ENCODE measurements at regions not wholly inside any gene's neighbourhood (a gene's known extent, or its start where the extent isn't known, plus 50 kb on each side); places are given as distances from the start of the nearest gene placed in this dataset.
"Not testable (repeated sequence)": the region's sequence is repeated elsewhere in the genome, so short reads cannot be mapped to it uniquely, and the experiment has no call there.

- no peak for DNase-seq (ENCODE audit: low read depth)
These were observed 176.5 kb downstream of the NUFIP1 start for GRCh38 chr13:44812818-44813217.

GRCh38 chr13:44810061-44810840 is 179.0 kb downstream of the NUFIP1 start:
- no peak for DNase-seq (ENCODE audit: low read depth)

DNA sequence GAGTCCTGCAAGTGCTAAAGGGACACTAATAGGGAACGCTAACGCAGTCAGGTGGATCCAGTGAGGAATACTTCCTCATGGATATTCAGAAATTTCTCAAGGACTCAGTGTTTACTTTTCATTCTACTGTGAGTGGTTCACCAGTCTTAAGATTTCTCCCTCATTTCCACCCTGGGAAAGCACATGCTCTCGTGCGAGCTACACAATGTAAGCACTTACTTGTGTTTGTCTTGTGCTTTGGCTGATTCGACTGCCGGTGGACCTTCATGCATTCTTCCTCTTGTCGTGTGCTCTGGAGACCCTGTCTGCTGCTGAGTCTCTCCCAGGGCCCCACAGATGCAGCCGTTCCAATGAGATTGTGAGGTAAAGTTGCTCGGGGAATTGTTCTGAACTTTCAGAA is 180.1 kb downstream of the NUFIP1 start:
- no peak for DNase-seq (ENCODE audit: low read depth)

DNA sequence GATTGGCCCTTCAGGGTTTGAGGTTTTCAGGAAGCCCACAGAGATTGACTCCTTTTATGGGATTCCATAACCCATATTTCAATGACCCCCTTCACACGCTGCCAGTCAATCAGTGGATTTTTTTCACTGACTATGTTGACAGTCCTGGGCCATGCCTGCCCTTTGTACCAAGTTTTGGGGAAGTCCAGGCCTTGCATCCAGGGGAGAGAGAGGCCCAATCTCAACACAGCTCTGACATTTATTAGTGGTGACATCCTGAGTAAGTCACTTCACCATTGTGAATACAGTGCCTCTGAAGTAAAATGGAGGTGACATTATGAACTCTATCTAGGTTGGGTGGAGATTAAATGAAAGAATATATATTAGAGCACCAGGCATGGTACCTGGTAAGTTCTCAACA is 181.1 kb downstream of the NUFIP1 start:
- no peak for DNase-seq (ENCODE audit: low read depth)

GRCh38 chr13:44807449-44808034 is 181.7 kb downstream of the NUFIP1 start:
- no peak for DNase-seq (ENCODE audit: low read depth)

DNA sequence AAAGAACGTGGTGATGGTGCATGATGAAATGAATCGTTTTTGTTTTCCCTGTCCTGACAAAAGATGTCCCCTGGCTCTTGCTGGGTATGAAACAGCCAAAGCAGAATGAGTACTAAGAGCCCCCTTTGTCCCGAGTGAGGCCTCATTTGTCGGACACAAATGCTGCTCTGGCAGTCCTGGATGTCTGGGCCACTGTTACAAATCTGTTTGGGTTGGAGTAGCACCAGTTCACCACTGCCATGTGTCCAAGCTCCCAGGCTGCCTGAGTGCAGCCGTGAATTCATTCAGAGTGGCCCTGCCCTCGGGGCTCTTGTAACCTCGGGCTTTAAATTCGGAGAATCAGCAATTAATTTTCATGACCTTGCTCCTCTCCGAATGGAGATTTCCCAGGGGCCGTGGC is 182.4 kb downstream of the NUFIP1 start:
- DNase-seq (ENCODE audit: low read depth), result no peak

DNA sequence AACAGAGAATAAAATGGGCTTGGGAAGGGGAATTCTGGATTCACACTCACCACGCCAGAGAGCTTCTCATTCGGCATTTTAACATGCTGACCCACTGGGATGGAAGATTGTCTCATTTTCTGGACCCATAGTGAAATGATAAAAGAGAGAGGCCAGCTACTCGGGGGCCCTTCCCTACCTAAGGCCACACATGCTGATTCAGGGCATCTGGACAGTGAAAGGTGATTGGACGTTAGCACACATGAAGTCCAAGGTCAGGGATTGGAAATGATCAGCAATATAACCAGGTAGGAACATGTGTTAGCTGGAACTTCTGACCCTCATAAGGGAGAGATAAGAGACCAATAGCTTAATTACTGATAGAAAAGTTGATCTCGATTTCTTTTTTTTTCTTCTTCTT is 183.7 kb downstream of the NUFIP1 start:
- DNase-seq (ENCODE audit: low read depth), result no peak

- DNase-seq (ENCODE audit: low read depth), result no peak
These were observed 185.9 kb downstream of the NUFIP1 start for GRCh38 chr13:44803390-44803789.

DNA sequence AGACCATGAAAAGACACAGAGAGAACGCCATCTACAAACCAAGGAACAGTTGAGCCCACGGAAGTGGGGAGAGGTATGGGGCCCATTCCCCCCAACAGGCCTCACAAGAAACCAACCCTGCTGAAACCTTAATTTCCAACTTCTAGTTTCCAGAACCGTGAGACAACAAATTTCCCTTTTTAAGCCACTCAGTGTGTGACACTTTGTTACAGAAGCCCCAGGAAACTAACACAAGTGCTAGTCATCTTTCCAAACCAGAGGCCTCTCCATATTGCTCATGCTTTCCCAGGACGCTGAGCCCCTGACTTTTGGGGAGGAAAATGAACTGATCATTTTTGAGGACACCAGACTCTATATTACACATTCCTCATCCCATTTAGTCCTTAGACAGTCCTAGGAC is 186.8 kb downstream of the NUFIP1 start:
- DNase-seq (ENCODE audit: low read depth), result no peak

DNA sequence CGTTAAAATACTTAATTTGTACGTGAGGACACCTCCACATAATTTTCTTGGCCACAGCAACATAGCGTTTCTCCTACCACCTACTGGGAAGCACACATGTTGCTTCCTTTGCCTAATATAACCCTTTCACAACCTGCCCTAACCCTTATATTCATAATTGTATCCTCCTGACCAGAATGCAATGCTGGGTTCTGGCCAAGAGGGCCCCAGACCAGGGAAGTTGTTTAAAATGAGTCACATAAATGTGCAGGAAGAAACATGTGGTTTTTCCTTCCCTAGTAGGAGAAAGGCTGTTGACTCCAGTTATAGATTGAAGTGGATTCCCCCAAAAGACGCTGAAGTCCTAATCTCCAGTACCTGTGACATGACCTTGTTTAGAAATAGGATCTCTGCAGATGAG is 187.3 kb downstream of the NUFIP1 start:
- no peak for DNase-seq (ENCODE audit: low read depth)

DNA sequence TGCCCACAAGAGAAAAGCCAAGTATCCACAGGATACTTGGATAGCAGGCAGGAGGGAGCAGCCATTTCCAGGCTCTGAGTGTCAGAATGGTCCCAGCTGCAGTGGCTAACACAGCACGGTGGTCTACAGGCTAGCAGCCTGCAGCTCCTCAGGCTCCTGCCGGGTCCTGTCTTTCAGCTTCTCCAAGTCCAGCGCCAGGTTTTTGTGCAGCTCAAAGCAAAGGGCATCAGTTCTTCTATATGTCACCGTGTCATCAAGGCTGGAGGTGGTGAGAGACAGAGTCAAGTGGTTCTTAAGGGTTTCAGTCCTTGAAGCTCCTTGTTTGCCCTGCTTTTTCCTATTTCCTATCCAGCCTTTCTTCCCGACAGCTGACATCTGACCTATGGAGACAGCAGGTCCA is 188.6 kb downstream of the NUFIP1 start:
- no peak for DNase-seq (ENCODE audit: low read depth)

GRCh38 chr13:44797685-44798084 is 191.6 kb downstream of the NUFIP1 start:
- DNase-seq (ENCODE audit: low read depth), result no peak

DNA sequence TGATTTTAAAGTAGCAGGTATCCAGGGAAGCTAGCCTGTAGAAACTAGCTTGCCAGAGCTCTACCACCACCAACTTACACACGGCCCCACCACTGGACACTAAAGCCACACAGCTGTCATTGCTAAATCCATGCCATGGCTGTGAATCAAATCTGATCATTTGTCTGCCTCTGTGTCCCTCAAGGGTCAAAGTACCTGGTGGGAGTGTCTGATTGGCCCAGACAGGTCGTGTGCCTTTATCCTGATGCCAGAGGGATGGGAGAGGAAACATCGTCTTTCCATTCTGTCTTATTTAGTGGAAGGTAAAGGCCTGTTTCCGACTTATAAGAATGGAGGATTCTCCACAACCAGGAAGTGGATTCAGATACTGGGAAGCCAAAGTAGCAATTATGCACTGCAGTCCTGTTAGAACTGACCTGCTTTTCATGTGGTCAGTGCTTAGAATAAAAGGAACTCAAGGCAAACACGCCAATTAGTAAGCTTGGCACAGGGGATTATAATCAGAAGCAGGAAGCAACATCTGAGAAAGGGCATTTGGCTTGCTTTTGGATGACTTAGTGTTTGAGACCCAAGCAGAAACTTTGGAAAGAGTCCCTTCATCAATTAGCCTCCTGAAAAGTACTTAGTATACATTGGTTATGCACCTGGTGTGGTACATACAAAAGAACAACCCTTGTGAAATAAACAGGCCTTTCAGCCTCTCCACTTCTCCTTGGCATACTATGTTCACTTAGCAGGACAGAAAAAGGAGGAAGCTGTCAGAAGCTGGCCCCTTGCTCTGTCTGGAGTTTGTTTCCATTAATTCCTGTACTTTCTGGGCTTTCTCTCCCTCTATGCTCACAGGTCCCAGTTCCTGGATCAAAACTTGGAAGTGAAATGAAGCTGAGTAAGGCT is 192.4 kb downstream of the NUFIP1 start:
- DNase-seq (ENCODE audit: low read depth), result no peak

DNA sequence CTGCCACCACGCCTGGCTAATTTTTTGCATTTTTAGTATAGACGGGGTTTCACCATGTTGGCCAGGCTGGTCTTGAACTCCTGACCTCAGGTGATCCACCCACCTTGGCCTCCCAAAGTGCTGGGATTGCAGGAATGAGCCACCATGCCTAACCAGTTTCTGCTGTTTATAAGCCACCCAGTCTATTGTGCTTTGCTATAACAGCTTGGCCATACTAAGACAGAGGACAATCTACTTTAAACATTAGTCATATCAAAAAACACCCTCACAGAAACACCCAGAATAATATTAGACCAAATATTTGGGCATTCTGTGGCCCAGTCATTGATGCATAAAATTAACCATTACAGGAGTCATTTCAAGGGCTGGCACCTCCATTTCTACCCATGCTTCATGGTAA is 193.2 kb downstream of the NUFIP1 start:
- DNase-seq (ENCODE audit: low read depth), result not testable (repeated sequence)

DNA sequence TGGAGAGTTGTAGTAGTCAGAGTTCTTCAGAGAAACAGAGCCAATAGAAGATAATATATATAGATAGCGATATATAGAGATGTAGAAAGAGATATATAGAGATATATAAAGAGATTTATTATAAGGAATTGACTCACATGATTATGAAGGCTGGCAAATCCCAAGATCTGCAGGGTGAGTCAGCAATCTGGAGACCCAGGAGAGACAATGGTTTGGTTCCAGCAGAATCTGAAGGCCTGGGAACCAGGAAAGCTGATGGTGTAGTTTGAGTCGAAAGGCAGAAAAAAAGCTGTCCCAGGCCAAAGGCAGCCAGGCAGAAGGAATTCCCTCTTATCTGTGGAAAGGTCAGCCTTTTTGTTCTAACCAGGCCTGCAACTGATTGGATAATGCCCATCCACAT is 194.1 kb downstream of the NUFIP1 start:
- DNase-seq (ENCODE audit: low read depth), result no peak

- no peak for DNase-seq (ENCODE audit: low read depth)
These were observed 197.2 kb downstream of the NUFIP1 start for GRCh38 chr13:44792096-44792495.

GRCh38 chr13:44790289-44790688 is 199.0 kb downstream of the NUFIP1 start:
- no peak for DNase-seq (ENCODE audit: low read depth)

DNA sequence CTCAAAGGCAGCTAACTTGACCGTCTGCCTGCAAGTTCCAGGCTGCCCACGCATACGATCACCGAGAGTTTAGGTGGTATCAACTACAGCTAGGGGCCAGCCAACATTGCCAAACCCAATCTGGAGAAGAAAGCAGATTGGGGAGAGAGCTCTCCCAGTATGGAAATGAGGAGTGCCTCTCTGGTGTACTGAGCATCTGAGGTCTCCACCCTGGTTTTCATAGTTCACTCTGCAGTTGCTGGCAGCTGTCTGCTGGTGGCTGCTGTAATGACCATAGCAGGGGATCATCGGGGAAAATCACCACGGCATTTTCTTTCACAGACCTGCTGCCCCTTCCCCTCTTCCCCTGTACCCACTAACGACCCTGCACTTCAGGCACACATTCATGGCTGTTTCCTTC is 201.7 kb downstream of the NUFIP1 start:
- DNase-seq (ENCODE audit: low read depth), result no peak

DNA sequence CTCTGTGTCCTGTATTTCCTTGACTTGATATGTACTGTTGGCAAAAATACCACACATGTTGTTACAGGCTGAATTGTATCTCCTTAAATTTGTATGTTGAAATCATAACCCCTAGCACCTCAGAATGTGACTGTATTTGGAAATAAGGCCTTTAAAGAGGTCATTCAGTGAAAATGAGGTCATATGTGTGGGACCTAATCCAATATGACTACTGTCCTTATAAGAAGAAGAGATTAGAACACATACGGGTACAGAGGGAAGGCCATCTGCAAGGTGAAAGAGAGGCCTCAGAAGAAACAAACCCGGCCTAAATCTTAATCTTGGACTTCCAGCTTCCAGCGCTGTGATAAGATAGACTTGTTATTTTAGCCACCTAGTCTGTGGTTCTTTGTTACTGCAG is 202.5 kb downstream of the NUFIP1 start:
- no peak for DNase-seq (ENCODE audit: low read depth)

GRCh38 chr13:44785401-44785800 is 203.9 kb downstream of the NUFIP1 start:
- no peak for DNase-seq (ENCODE audit: low read depth)

DNA sequence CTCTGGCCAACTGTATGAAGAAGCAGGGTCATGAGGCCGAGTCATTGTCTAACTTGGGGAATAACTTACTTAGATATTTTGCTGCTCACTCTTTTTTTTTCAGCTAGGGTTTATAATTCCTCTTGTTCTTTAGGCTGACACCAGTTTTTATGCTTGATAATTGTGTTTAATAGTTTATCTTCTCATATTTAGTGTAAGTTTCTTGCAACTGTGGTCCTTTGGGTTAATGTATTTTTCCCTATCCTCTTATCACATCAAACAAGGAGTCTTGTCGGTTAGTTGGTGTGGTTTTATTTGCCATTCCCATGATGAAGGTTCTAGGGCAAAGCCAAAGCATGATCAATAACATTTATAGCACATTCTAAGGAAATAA is 204.6 kb downstream of the NUFIP1 start:
- DNase-seq (ENCODE audit: low read depth), result no peak

DNA sequence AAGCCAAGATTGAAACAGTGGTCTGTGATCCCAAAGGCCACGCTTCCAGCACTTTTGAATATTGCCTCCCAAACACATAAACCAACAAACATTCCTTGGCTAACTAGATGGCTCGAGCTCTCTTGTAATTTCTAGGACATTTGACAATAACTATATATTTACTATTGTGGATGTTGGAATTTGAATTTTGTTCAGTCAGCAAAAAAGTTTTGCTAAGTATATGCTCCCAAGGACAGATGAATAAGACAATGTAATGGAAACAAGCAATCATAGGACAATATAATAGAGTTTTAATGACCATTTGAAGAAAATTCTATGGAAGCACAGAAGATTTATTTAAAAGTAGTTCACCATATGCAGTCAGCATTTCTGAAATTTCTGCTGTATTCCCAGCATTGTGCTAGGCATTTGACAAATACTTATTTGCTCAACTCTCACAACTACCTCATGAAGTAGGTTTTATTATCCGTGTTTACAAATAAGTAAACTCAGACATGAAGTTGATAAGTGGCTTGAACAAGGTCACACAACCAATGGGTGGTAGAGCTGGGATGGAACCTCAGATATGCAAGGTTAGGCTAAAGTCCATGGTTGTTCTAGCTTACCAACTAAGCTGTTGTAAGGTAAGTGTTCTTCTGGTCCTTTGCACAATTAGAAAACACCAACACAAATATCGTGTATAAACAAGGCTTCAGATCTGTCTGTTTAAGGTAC is 205.1 kb downstream of the NUFIP1 start:
- no peak for DNase-seq (ENCODE audit: low read depth)

Measured in activated T-cell treated with anti-CD3 and anti-CD28 coated beads for 48 hours (primary cell).